CD14-positive monocyte (primary cell): ENCODE measurements at regions not wholly inside any gene's neighbourhood (a gene's known extent, or its start where the extent isn't known, plus 50 kb on each side); places are given as distances from the start of the nearest gene placed in this dataset.

Source experiments
- DNase-seq, 3 donors: peaks; one replicate each; pipeline ENCODE4 v3.0.0-alpha.2; 2011 to 2022
- H2AFZ ChIP-seq: 2 replicates; pipeline ENCODE4 v1.6.0; 2012; ENCODE audit warnings: mild to moderate bottlenecking, low read depth, low read length, inconsistent platforms; ENCODE audit not compliant: insufficient read depth, poor library complexity, severe bottlenecking
- H3K27ac ChIP-seq, 2 donors: 1 replicate in 1 of 2; 2 replicates in 1 of 2; pipeline ENCODE4 v1.5.1; 2012 to 2013; ENCODE audit warnings: low read length in 2 of 2, control low read depth in 1 of 2, inconsistent platforms in 1 of 2, low read depth in 1 of 2, mild to moderate bottlenecking in 1 of 2
- H3K27me3 ChIP-seq, 2 donors: one replicate each; pipeline versions ENCODE4 v1.6.0 to v1.6.1; 2011 to 2013; ENCODE audit warnings: low read length in 2 of 2; ENCODE audit not compliant: control insufficient read depth in 2 of 2, insufficient read depth in 2 of 2
- H3K36me3 ChIP-seq, 2 donors: replicated peaks in 1 of 2; 1 replicate in 1 of 2; 2 replicates in 1 of 2; pipeline versions ENCODE4 v1.5.1 to v1.6.1; 2012 to 2013; ENCODE audit warnings: low read length in 2 of 2, control low read depth in 1 of 2, inconsistent platforms in 1 of 2, mild to moderate bottlenecking in 1 of 2; ENCODE audit not compliant: insufficient read depth in 2 of 2, control insufficient read depth in 1 of 2
- H3K4me1 ChIP-seq, 2 donors: 1 replicate in 1 of 2; 2 replicates in 1 of 2; pipeline versions ENCODE4 v1.5.1 to v1.6.1; 2012 to 2013; ENCODE audit warnings: low read length in 2 of 2, control low read depth in 1 of 2, inconsistent platforms in 1 of 2, mild to moderate bottlenecking in 1 of 2, moderate library complexity in 1 of 2; ENCODE audit not compliant: insufficient read depth in 2 of 2, control insufficient read depth in 1 of 2
- H3K4me2 ChIP-seq: replicated peaks from 2 replicates; pipeline ENCODE3; 2012; ENCODE audit warnings: low read length, moderate library complexity, mild to moderate bottlenecking; ENCODE audit not compliant: poor library complexity, severe bottlenecking; ENCODE audit errors: extremely low read depth
- H3K4me3 ChIP-seq, 3 experiments: fragments of 200-600 bp in 1 of 3; sonication (generic) in 1 of 3; replicated peaks in 1 of 3; 1 replicate in 2 of 3; 2 replicates in 1 of 3; pipeline ENCODE4 v1.5.1; 2011 to 2013; ENCODE audit warnings: low read length in 3 of 3, mild to moderate bottlenecking in 3 of 3, control low read depth in 2 of 3, low read depth in 2 of 3, inconsistent platforms in 1 of 3, moderate library complexity in 1 of 3
- H3K79me2 ChIP-seq: 2 replicates; pipeline ENCODE4 v1.6.0; 2012; ENCODE audit warnings: mild to moderate bottlenecking, control low read depth, inconsistent platforms, low read length, moderate library complexity; ENCODE audit not compliant: insufficient read depth
- H3K9ac ChIP-seq: 2 replicates; pipeline ENCODE4 v1.6.0; 2017; ENCODE audit warnings: low read length, mild to moderate bottlenecking; ENCODE audit not compliant: insufficient read depth, poor library complexity, severe bottlenecking
- H3K9me3 ChIP-seq, 2 donors: replicated peaks in 1 of 2; 1 replicate in 1 of 2; 2 replicates in 1 of 2; pipeline versions ENCODE4 v1.5.1 to v1.6.1; 2012 to 2013; ENCODE audit warnings: low read length in 2 of 2, control low read depth in 1 of 2; ENCODE audit not compliant: control insufficient read depth in 1 of 2, insufficient read depth in 1 of 2
- H4K20me1 ChIP-seq: 2 replicates; pipeline ENCODE4 v1.6.0; 2012; ENCODE audit warnings: mild to moderate bottlenecking, low read length, control low read depth, moderate library complexity; ENCODE audit not compliant: insufficient read depth
- H3K27ac Mint-ChIP-seq, 7 donors: one replicate each; pipeline ENCODE4 v1.8.0; 2020; ENCODE audit warnings: mild to moderate bottlenecking in 7 of 7, mixed read lengths in 7 of 7, moderate library complexity in 6 of 7, inconsistent platforms in 2 of 7
- H3K27me3 Mint-ChIP-seq, 3 donors: one replicate each; pipeline ENCODE4 v1.8.0; 2021 to 2022; ENCODE audit warnings: low read depth in 3 of 3, mild to moderate bottlenecking in 3 of 3, mixed read lengths in 3 of 3, moderate library complexity in 3 of 3, inconsistent platforms in 1 of 3
- H3K36me3 Mint-ChIP-seq, 2 donors: one replicate each; pipeline ENCODE4 v1.8.0; 2020; ENCODE audit warnings: mixed read lengths in 2 of 2, inconsistent platforms in 1 of 2, mild to moderate bottlenecking in 1 of 2
- H3K4me1 Mint-ChIP-seq: one replicate; pipeline ENCODE4 v1.8.0; 2020; ENCODE audit warnings: mild to moderate bottlenecking, mixed read lengths
- H3K4me3 Mint-ChIP-seq, 2 donors: one replicate each; pipeline ENCODE4 v1.8.0; 2020; ENCODE audit warnings: mild to moderate bottlenecking in 2 of 2, mixed read lengths in 2 of 2, moderate library complexity in 1 of 2
- H3K9me3 Mint-ChIP-seq, 7 donors: one replicate each; pipeline ENCODE4 v1.8.0; 2020 to 2022; ENCODE audit warnings: mixed read lengths in 7 of 7, mild to moderate bottlenecking in 6 of 7, moderate library complexity in 6 of 7, inconsistent platforms in 2 of 7
- WGBS: methylation state at CpG from one replicate; pipeline ENCODE4 v1.1.5; 2013; ENCODE audit warnings: missing lambda C conversion rate; ENCODE audit not compliant: insufficient coverage; 5-methylcytosine and 5-hydroxymethylcytosine counted together
- intact Hi-C, 2 donors: fragments of 100-400 bp; cut with micrococcal nuclease; formaldehyde crosslinking; loops; one replicate each; pipeline versions ENCODE4 v1.15.0 to v1.15.1; 2023
- TF ChIP-seq, protein P1 (sequence below): fragments of 200-600 bp; IDR thresholded peaks from one replicate; pipeline ENCODE4 v1.8.0; 2022; ENCODE audit warnings: antibody characterized with exemption, mild to moderate bottlenecking

DNA sequence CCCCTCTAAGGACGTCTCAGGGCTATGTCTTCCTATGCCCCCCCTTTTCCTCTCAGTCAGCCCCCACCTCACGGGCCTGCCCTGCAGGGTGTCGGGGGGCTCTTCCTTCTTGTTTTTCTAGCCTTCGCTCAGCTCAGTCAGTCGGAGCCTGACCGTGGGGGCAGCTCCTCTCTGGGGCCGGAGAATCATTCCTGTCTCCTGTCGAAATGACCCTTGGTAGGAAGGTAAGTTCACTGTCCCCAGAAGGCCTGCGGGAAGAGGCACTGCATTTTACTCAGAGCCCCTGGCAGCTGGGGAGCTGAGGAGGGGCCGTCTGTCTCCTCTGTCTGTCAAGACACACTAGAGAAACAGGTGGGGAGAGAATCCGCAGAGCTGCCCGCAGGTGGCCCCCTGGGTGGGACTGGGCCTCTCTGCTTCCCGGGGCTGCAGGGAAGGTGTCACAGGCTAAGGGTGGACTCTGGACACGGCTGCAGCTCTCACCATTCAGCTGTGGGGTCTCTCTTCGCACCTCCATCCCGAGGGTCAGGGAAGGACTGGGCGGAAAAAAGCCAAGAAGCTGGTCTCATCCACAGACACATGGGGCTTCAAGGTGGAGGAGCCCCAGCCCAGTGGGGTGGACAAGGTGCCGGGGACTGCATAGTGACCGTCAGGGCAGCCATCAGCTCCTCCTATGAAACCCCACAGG, 112.8 kb upstream of the TNRC6C start:
- Mint-ChIP-seq H3K27ac (peak overlapping the region in 1 of 7 donors; percentile 1), H3K27me3 (peaks cover 32 to 38% (median 34%) of the 10 kb centered on the region in 3 donors), H3K4me3 (no peak overlapping the region), H3K9me3 (peaks cover 0 to 3% (median 0%) of the 10 kb centered on the region in 7 donors), H3K4me1 (peaks cover 39% of the 10 kb centered on the region), H3K36me3 (no peaks in the 10 kb centered on the region)
- Histone ChIP-seq H3K27me3 (peaks cover 0 to 17% of the 10 kb centered on the region in 2 donors), H3K4me3 (no peak overlapping the region), H2AFZ (no peak overlapping the region), H3K9me3 (no peaks in the 10 kb centered on the region), H3K36me3 (no peaks in the 10 kb centered on the region), H3K4me1 (peaks cover 11 to 20% of the 10 kb centered on the region in 2 donors), H3K4me2 (no peak overlapping the region), H3K27ac (no peak overlapping the region), H4K20me1 (no peaks in the 10 kb centered on the region), H3K79me2 (no peaks in the 10 kb centered on the region), H3K9ac (no peak overlapping the region)
- DNase-seq, result no peak
- intact Hi-C loops, result no loop called here
- TF ChIP-seq, protein P1, sequence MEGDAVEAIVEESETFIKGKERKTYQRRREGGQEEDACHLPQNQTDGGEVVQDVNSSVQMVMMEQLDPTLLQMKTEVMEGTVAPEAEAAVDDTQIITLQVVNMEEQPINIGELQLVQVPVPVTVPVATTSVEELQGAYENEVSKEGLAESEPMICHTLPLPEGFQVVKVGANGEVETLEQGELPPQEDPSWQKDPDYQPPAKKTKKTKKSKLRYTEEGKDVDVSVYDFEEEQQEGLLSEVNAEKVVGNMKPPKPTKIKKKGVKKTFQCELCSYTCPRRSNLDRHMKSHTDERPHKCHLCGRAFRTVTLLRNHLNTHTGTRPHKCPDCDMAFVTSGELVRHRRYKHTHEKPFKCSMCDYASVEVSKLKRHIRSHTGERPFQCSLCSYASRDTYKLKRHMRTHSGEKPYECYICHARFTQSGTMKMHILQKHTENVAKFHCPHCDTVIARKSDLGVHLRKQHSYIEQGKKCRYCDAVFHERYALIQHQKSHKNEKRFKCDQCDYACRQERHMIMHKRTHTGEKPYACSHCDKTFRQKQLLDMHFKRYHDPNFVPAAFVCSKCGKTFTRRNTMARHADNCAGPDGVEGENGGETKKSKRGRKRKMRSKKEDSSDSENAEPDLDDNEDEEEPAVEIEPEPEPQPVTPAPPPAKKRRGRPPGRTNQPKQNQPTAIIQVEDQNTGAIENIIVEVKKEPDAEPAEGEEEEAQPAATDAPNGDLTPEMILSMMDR, result no peak
- WGBS, result 63% methylated on average over 12 of the region's 19 CpGs

DNA sequence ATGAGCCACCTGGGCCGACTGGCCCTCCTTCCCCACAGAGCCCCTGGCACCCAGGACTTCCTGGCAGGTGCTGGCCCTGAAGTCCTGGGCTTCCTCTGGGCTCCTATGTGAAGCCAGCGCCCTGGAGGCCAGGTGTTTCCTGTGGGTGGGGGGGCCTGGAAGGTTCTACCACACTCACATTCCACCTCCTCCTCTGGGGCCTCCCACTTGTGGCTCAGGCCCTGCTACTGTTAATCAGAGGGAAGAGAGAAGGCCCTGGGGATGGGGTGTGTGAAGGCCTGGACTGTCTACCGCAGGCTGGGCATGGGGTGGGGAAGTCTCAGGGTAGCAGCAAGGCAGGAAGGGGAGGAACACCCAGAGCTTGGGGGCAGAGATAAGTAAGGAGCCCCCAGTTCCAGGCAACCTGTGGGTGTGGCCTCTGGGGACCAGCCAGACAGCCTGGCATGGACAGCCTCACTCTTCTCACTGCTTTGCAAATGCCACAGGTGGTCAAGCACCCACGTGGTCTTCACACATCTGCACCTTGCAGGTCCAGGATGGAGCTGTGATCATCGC, 111.9 kb upstream of the TNRC6C start:
- no peak overlapping the region for H3K9ac ChIP-seq
- H2AFZ ChIP-seq, result no peak overlapping the region
- peaks cover 0 to 3% (median 0%) of the 10 kb centered on the region in 7 donors for H3K9me3 Mint-ChIP-seq
- H3K4me3 Mint-ChIP-seq, result no peak overlapping the region
- peaks cover 11 to 19% of the 10 kb centered on the region in 2 donors for H3K4me1 ChIP-seq
- no peak for DNase-seq
- no peaks in the 10 kb centered on the region for H3K79me2 ChIP-seq
- 8% methylated on average over 2 of the region's 5 CpGs for WGBS
- H3K27me3 ChIP-seq, result peaks cover 0 to 17% of the 10 kb centered on the region in 2 donors
- no peak overlapping the region for H3K27ac ChIP-seq
- TF ChIP-seq, protein P1, result no peak
- no peaks in the 10 kb centered on the region for H3K36me3 ChIP-seq
- intact Hi-C loops, result no loop called here
- no peak overlapping the region for H3K4me3 ChIP-seq
- H4K20me1 ChIP-seq, result no peaks in the 10 kb centered on the region
- H3K27me3 Mint-ChIP-seq, result peaks cover 30 to 36% (median 34%) of the 10 kb centered on the region in 3 donors
- no peaks in the 10 kb centered on the region for H3K9me3 ChIP-seq
- no peaks in the 10 kb centered on the region for H3K36me3 Mint-ChIP-seq
- H3K4me1 Mint-ChIP-seq, result peaks cover 34% of the 10 kb centered on the region
- H3K4me2 ChIP-seq, result no peak overlapping the region
- peak overlapping the region in 1 of 7 donors; percentile 6 for H3K27ac Mint-ChIP-seq
